GM23338 (cell line): ENCODE measurements at regions not wholly inside any gene's neighbourhood (a gene's known extent, or its start where the extent isn't known, plus 50 kb on each side); places are given as distances from the start of the nearest gene placed in this dataset.

Source experiments
- CREB1 ChIP-seq: fragments of 250-450 bp; sonication (Bioruptor Pico); IDR thresholded peaks from 2 replicates; pipeline ENCODE4 v1.5.0; 2020; ENCODE audit warnings: low read depth, mild to moderate bottlenecking, moderate library complexity
- CTCF ChIP-seq, 2 experiments: fragments of 200-600 bp in 1 of 2; sonication (generic) in 1 of 2; conservative IDR thresholded peaks; 2 replicates each; pipeline versions ENCODE4 v1.5.1 to v1.6.1; 2016 to 2017; ENCODE audit warnings: antibody characterized with exemption in 2 of 2, low read depth in 2 of 2, mild to moderate bottlenecking in 2 of 2, moderate library complexity in 1 of 2
- EZH2 ChIP-seq: fragments of 200-600 bp; sonication (generic); IDR thresholded peaks from one replicate; pipeline ENCODE4 v1.8.0; 2017; ENCODE audit warnings: antibody characterized with exemption, mild to moderate bottlenecking, low read depth; ENCODE audit not compliant: unreplicated experiment
- EZH2phosphoT487 ChIP-seq: fragments of 200-600 bp; sonication (generic); IDR thresholded peaks from one replicate; pipeline ENCODE4 v1.8.1; 2018; ENCODE audit warnings: antibody characterized with exemption; ENCODE audit not compliant: unreplicated experiment
- JUNB ChIP-seq: IDR thresholded peaks from one replicate; pipeline ENCODE4 v1.6.1; 2016; ENCODE audit warnings: antibody characterized with exemption; ENCODE audit not compliant: unreplicated experiment
- POLR2AphosphoS5 ChIP-seq: IDR thresholded peaks from 2 replicates; pipeline ENCODE4 v1.6.1; 2016; ENCODE audit warnings: antibody characterized with exemption, low read depth
- TF ChIP-seq, protein P1 (sequence below): IDR thresholded peaks from one replicate; pipeline ENCODE4 v1.6.1; 2018; ENCODE audit warnings: antibody characterized with exemption; ENCODE audit not compliant: unreplicated experiment

- TF ChIP-seq CTCF (conservative IDR thresholded peaks at IDR 0.05; ENCODE audit: low read depth in 2 of 2) (no peak), EZH2 (no peak), POLR2AphosphoS5 (no peak), EZH2phosphoT487 (no peak), CREB1 (CRISPR knock-in tag) (no peak), JUNB (no peak)
- TF ChIP-seq, protein P1, sequence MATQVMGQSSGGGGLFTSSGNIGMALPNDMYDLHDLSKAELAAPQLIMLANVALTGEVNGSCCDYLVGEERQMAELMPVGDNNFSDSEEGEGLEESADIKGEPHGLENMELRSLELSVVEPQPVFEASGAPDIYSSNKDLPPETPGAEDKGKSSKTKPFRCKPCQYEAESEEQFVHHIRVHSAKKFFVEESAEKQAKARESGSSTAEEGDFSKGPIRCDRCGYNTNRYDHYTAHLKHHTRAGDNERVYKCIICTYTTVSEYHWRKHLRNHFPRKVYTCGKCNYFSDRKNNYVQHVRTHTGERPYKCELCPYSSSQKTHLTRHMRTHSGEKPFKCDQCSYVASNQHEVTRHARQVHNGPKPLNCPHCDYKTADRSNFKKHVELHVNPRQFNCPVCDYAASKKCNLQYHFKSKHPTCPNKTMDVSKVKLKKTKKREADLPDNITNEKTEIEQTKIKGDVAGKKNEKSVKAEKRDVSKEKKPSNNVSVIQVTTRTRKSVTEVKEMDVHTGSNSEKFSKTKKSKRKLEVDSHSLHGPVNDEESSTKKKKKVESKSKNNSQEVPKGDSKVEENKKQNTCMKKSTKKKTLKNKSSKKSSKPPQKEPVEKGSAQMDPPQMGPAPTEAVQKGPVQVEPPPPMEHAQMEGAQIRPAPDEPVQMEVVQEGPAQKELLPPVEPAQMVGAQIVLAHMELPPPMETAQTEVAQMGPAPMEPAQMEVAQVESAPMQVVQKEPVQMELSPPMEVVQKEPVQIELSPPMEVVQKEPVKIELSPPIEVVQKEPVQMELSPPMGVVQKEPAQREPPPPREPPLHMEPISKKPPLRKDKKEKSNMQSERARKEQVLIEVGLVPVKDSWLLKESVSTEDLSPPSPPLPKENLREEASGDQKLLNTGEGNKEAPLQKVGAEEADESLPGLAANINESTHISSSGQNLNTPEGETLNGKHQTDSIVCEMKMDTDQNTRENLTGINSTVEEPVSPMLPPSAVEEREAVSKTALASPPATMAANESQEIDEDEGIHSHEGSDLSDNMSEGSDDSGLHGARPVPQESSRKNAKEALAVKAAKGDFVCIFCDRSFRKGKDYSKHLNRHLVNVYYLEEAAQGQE, result no peak
Measured at GRCh38 chr3:177679568-177680471, 482.5 kb upstream of the TBL1XR1 start.
